Left ventricle myocardium superior (tissue), 1 donor: ENCODE measurements at regions not wholly inside any gene's neighbourhood (a gene's known extent, or its start where the extent isn't known, plus 50 kb on each side); places are given as distances from the start of the nearest gene placed in this dataset.
A peak's percentile ranks its signal among the peaks of the same experiment; 100 is the strongest.

Experiments used
- ATAC-seq: fragments of 200-7000 bp; cut with Tn5 transposase; one replicate; pipeline ENCODE4 v1.9.1; 2020; ENCODE audit warnings: mild to moderate bottlenecking, moderate library complexity
- DNase-seq: peaks from one replicate; pipeline ENCODE4 v3.0.0-alpha.2; 2020
- intact Hi-C: fragments of 100-400 bp; cut with micrococcal nuclease; formaldehyde crosslinking; loops from one replicate; pipeline ENCODE4 v1.11.0; 2022
- donor health status: DM: no; HTN: yes; CAD: no; lungs with severe emphysema.

- no peak for DNase-seq
- ATAC-seq = peak; percentile 67
- intact Hi-C loops = no loop called here
Measured at GRCh38 chr10:10960534-10960933, 57.1 kb upstream of the CELF2 start.

- ATAC-seq (peak; percentile 24), DNase-seq (no peak)
- intact Hi-C loops = no loop called here
Measured at GRCh38 chr10:10961072-10961471, 56.6 kb upstream of the CELF2 start.

- DNase-seq = no peak
- intact Hi-C loops = no loop called here
- no peak for ATAC-seq
Measured at GRCh38 chr10:10967029-10967428, 50.6 kb upstream of the CELF2 start.

- DNase-seq (no peak), ATAC-seq (peak; percentile 45)
- intact Hi-C loops = no loop called here
Measured at GRCh38 chr10:10967581-10968256, 50.0 kb upstream of the CELF2 start.
